Kidney capillary endothelial cell (primary cell): ENCODE measurements at regions not wholly inside any gene's neighbourhood (a gene's known extent, or its start where the extent isn't known, plus 50 kb on each side); places are given as distances from the start of the nearest gene placed in this dataset.
"Not testable (repeated sequence)": the region's sequence is repeated elsewhere in the genome, so short reads cannot be mapped to it uniquely, and the experiment has no call there.

ENCODE experiments used
- DNase-seq: peaks from one replicate; pipeline ENCODE4 v3.0.0-alpha.2; 2018; ENCODE audit warnings: low spot score

GRCh38 chr22:22776121-22776520, 111.5 kb upstream of the IGLL5 start:
- DNase-seq, result no peak

GRCh38 chr22:22779213-22779612, 108.4 kb upstream of the IGLL5 start:
- no peak for DNase-seq

- DNase-seq, result no peak
These were observed 104.0 kb upstream of the IGLL5 start for GRCh38 chr22:22783575-22783974.

- DNase-seq, result no peak
These were observed 103.2 kb upstream of the IGLL5 start for GRCh38 chr22:22784249-22785039.

- DNase-seq, result no peak
These were observed 102.1 kb upstream of the IGLL5 start for GRCh38 chr22:22785316-22786065.

- DNase-seq, result no peak
These were observed 101.1 kb upstream of the IGLL5 start for GRCh38 chr22:22786301-22787115.

- DNase-seq, result no peak
These were observed 100.5 kb upstream of the IGLL5 start for GRCh38 chr22:22787151-22787550.

- DNase-seq, result peak; percentile 30
These were observed 99.7 kb upstream of the IGLL5 start for GRCh38 chr22:22787786-22788459.

- no peak for DNase-seq
These were observed 99.1 kb upstream of the IGLL5 start for GRCh38 chr22:22788460-22789037.

- no peak for DNase-seq
These were observed 98.2 kb upstream of the IGLL5 start for GRCh38 chr22:22789233-22789921.

GRCh38 chr22:22789922-22790845, 97.4 kb upstream of the IGLL5 start:
- DNase-seq, result no peak

- DNase-seq, result no peak
These were observed 96.0 kb upstream of the IGLL5 start for GRCh38 chr22:22791438-22792181.

- DNase-seq, result not testable (repeated sequence)
These were observed 95.3 kb upstream of the IGLL5 start for GRCh38 chr22:22792205-22792786.

- not testable (repeated sequence) for DNase-seq
These were observed 92.0 kb upstream of the IGLL5 start for GRCh38 chr22:22795639-22796038.

- DNase-seq, result no peak
These were observed 90.9 kb upstream of the IGLL5 start for GRCh38 chr22:22796724-22797123.

GRCh38 chr22:22798232-22798616, 89.4 kb upstream of the IGLL5 start:
- DNase-seq, result no peak

GRCh38 chr22:22798716-22799115, 88.9 kb upstream of the IGLL5 start:
- DNase-seq, result no peak

GRCh38 chr22:22799561-22799960, 88.1 kb upstream of the IGLL5 start:
- DNase-seq, result no peak

- DNase-seq, result no peak
These were observed 86.9 kb upstream of the IGLL5 start for GRCh38 chr22:22800716-22801115.
